Suppressor macrophage (primary cell): ENCODE measurements at regions not wholly inside any gene's neighbourhood (a gene's known extent, or its start where the extent isn't known, plus 50 kb on each side); places are given as distances from the start of the nearest gene placed in this dataset.
"Not testable (repeated sequence)": the region's sequence is repeated elsewhere in the genome, so short reads cannot be mapped to it uniquely, and the experiment has no call there.

ENCODE experiments used
- DNase-seq, 4 experiments: peaks; one replicate each; pipeline ENCODE4 v3.0.0-alpha.2; 2020 to 2022

- no peak for DNase-seq
Measured at GRCh38 chr2:126241411-126241810, 414.5 kb upstream of the GYPC start.

GRCh38 chr2:126244937-126245336 lies 411.0 kb upstream of the GYPC start:
- DNase-seq, result peak; percentile 58 to 75 (median 70)

DNA sequence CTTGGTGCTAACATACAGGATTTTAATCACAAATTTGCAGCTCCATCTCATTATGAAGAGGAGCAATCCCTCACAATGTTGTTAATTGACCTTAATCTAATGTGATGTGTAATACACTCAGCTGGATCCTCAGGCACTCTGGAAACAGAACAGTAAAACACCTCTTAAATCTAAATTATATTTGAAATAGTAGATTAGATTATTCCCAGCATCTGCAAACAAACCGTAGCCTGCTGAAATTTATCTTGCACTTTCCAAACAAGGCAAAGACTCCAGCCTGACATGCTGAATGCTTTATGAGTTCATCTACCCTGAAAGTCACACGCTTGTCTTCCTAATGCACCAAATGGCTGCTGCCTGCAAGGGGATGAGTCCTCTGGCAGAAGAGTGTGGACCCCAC lies 402.3 kb upstream of the GYPC start:
- no peak for DNase-seq

- no peak for DNase-seq
Measured at GRCh38 chr2:126264625-126265024, 391.3 kb upstream of the GYPC start.

- no peak for DNase-seq
Measured at GRCh38 chr2:126269911-126270310, 386.0 kb upstream of the GYPC start.

DNA sequence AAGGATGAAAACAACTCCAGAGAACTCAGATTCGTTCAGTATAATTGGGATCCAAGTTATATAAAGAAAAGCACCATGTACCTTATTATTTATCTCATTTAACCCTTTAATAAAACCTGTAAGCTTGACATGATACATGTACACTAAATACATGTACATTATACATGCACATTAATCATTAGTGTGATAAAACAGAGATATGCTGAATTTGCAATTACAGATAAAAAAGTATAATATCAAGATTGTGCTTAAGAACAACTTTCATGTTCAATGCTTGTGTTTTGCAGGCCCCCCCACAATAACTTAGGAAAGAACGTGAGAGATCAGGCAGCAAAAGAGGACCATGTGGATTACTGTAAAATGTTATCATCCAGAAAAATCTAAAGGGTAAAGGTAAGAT lies 385.4 kb upstream of the GYPC start:
- DNase-seq, result no peak

GRCh38 chr2:126272401-126272800 lies 383.6 kb upstream of the GYPC start:
- no peak for DNase-seq

DNA sequence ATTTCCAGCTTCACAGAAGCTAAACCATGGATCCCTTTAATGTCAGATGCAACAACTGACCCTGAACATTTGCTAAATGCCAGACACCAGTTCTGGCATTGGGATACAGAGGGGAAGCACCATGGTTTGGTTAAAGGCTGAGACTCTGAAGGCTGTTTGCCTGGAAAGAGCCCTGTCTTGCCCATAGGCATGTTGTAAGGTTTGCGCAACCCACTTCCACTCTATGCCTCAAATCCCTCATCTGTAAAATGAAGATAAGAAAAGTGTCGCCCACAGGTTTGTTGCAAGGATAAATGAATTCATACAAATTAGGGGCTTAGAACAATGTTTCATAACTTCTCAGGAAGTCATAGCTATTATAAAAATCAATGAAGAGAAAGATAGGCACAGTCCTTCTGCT lies 380.9 kb upstream of the GYPC start:
- no peak for DNase-seq

GRCh38 chr2:126276268-126276667 lies 379.7 kb upstream of the GYPC start:
- DNase-seq, result not testable (repeated sequence)

DNA sequence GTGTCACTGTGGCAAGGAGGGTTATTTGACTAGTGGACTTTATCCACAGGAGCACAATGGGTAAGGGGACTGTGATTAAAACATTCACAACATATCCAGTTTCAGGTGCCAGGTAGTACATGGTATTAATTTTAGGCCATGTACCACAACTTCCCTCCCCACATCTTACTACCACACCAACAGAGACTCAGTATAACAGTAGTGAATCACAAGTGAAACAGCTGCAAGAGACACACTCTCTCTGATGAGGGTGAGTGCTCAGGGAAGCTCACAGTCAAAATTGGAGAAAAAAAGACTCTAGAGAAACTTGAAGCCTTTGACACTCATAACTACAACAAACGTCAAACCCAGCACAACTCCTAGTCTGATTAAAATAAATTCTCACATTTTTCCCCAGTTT lies 367.6 kb upstream of the GYPC start:
- DNase-seq, result no peak

DNA sequence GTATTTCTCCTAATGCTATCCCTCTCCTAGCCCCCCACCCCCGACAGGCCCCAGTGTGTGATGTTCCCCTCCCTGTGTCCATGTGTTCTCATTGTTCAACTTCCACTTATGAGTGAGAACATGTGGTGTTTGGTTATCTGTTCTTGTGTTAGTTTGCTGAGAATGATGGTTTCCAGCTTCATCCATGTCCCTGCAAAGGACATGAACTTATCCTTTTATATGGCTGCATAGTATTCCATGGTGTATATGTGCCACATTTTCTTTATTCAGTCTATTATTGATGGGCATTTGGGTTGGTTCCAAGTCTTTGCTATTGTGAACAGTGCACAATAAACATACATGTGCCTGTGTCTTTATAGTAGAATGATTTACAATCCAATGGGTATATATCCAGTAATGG lies 362.0 kb upstream of the GYPC start:
- DNase-seq, result not testable (repeated sequence)

DNA sequence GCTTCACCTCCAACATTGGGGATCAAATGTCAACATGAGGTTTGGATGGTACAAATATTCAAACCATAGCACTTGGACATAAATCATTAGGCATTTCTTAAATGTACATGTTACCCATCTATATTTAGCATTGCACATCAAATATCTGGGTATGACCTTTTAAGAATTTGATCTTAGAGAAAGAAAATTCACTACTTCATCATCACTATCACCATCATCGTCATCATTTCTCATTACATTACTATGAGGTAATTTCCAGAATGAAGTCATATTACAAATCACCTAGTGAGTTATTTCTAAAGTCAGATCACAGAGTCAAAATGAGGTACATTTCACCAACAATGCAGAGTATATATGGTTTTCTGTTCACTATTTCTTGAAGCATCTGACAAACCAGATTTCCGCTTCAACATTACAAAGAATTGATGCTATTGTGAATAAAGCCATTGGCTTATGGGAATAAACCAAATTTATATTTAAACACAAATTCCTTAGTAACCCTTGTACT lies 356.4 kb upstream of the GYPC start:
- no peak for DNase-seq

DNA sequence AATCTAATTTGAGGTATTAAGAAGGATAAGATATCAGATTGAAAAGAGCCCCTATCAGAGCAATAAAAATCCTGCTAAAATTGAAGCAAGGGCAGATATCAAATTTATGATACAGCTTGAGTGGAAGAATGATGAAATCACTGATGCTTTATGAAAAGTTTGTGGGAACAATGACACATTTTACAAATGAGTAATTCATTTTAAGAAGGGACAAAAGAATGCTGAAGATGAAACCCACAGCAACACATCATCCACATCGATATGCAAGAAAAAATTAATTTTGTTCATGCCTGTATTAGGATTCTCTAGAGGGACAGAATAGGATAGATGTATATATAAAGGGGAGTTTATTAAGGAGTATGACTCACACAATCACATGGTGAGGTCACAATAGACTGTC lies 355.6 kb upstream of the GYPC start:
- DNase-seq, result no peak

GRCh38 chr2:126302043-126302442 lies 353.9 kb upstream of the GYPC start:
- DNase-seq, result no peak

- no peak for DNase-seq
Measured at GRCh38 chr2:126303113-126303512, 352.8 kb upstream of the GYPC start.

GRCh38 chr2:126304154-126304553 lies 351.8 kb upstream of the GYPC start:
- no peak for DNase-seq

DNA sequence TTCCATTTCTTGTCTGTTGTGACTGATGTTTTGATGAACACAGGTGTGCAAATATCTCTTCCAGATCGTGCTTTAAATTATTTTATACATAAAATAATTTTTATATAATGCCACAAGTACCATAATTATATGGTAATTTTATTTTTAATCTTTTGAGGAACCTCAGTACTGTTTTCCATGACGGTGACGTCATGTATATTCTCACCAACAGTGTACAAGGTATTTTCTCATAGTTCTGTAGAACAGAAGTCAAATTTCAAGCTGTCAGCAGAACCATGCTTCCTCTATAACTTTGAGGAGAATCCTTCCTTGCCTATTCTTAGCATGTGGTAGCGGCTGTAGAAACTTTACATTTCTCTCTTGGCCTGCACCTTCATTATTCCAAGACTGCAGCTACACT lies 349.4 kb upstream of the GYPC start:
- peak in 1 of 4 experiments; percentile 3 for DNase-seq

DNA sequence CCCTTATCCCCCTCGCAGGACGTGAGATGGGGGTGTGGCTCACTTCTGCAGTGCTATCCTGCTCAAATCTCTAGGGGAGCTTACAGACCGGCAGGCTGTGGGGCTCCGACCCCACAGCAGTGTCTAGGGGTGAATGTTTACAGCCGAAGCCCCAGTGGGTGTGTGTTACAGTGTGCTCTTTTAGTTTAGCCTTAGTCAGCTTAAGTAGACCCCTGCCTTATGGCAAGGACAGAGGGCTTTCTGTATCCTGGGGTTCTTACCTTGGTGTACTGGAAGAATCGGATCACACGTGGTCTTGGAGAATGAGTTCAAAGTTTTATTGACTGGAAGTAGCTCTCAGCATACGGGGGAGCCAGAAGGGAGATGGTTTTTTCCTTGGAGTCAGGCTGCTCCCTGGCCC lies 348.2 kb upstream of the GYPC start:
- DNase-seq, result no peak

DNA sequence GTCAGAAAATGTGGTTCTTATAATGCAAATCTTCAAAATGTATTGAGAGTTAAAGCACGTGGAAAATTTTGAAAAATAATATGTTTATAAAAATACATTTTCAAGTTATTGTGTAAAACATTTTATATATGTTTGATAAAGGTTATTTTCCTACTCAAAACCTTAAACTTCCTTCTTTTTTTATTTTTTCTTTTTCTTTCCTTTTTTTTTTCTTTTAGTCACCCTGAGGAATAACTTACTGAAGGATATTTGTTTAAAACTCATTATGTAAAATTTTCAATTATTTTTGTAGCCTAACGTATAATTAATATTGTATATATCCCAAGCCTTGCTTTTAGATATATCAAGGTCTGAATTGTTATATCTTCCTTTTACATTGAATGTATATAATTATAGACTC lies 346.8 kb upstream of the GYPC start:
- DNase-seq, result no peak

DNA sequence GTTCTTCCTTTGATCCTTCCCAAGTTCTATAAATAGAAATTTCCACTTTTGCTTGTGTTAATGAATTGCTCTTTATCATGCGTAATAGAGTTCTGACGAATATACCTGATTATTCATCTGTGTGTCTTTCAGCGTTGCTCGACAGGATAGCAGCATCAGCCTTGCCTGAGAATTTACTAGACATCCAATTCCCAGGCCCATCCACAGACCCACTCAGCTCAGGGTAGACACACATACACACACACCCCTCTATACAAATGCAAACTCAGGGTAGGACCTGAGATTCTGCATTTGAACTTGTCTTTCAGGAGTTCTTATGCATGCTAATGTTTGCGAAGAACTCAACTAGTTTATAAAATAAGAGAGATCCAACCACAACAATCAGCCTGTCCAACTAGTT lies 343.4 kb upstream of the GYPC start:
- no peak for DNase-seq

GRCh38 chr2:126315828-126316227 lies 340.1 kb upstream of the GYPC start:
- no peak for DNase-seq

DNA sequence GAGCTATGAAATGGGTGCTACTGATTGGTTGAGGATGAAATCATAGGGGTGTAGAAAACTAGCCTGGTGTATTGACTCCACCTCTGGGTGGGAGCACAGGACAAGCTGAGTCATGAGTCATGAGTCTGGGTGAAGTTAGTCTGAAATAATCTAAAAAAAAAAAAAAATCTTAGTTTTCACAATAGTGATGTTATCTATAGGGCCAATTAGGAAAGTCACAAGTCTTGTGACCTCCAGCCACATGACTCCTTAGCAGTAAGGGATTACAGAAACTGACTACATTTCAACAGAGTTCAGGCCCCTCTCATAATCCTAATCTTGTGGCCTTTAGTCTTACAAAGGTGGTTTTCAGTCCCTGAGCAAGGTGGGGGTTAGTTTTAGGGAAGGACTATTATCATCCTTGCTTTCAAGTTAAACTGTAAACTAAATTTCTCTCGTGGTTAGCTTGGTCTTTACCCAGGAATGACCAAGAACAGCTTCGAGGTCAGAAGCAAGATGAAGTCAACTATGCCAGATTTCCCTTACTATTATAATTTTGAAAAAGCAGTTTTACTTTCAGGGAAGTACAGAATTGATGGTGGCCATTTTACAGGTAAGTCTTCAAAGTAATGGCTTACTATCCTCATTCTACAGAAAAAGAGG lies 338.0 kb upstream of the GYPC start:
- peak in 2 of 4 experiments; percentile 10 to 16 for DNase-seq

GRCh38 chr2:126322342-126322741 lies 333.6 kb upstream of the GYPC start:
- no peak for DNase-seq

GRCh38 chr2:126325202-126325601 lies 330.8 kb upstream of the GYPC start:
- DNase-seq, result no peak

- DNase-seq, result no peak
Measured at GRCh38 chr2:126329173-126329572, 326.8 kb upstream of the GYPC start.
